ENCODE measurements at regions not wholly inside any gene's neighbourhood (a gene's known extent, or its start where the extent isn't known, plus 50 kb on each side); places are given as distances from the start of the nearest gene placed in this dataset.

DNA sequence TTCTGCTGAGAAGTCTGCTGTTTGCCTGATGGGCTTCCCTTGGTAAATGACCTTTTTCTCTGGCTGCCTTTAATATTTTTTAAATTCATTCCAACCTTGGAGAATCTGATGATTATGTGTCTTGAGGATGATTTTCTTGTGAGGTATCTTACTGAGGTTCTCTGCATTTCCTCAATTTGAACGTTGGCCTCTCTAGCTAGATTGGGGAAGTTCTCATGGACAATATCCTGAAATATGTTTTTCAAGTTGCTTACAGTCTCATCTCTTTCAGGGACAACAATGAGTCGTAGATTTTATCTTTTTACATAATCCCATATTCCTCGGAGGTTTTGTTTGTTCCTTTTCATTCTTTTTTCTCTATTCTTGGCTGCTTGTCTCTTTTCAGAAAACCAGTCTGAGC is 208.4 kb downstream of the KIF20B start:
- ChIA-PET CTCF (ENCODE audit: unreplicated experiment) (no interaction called here), POLR2A (interaction anchor here (0.6 kb wide), 1 partner anchor 16 kb away, joined by 4 read pairs; no protein-coding TSS in a partner anchor)
- Histone ChIP-seq H3K4me2 (ENCODE audit: low read length) (no peak overlapping the region), H3K79me2 (ENCODE audit: insufficient read depth, low read depth, low read length) (no peaks in the 10 kb centered on the region), H4K20me1 (ENCODE audit: insufficient read depth, low read length) (no peaks in the 10 kb centered on the region), H3K36me3 (ENCODE audit: insufficient read depth, low read length) (no peaks in the 10 kb centered on the region), H2AFZ (ENCODE audit: low read length) (no peak overlapping the region), H3K4me3 (ENCODE audit: low read depth, low read length, poor library complexity, severe bottlenecking) (no peak overlapping the region), H3K4me1 (ENCODE audit: insufficient read depth, low read length, poor library complexity, severe bottlenecking) (no peaks in the 10 kb centered on the region), H3K9me2 (ENCODE audit: insufficient read depth, low read length) (no peaks in the 10 kb centered on the region), H3K27ac (ENCODE audit: low read depth, low read length, poor library complexity, severe bottlenecking) (no peak overlapping the region), H3K9me3 (ENCODE audit: low read length) (no peaks in the 10 kb centered on the region)
- TF ChIP-seq, protein P1, sequence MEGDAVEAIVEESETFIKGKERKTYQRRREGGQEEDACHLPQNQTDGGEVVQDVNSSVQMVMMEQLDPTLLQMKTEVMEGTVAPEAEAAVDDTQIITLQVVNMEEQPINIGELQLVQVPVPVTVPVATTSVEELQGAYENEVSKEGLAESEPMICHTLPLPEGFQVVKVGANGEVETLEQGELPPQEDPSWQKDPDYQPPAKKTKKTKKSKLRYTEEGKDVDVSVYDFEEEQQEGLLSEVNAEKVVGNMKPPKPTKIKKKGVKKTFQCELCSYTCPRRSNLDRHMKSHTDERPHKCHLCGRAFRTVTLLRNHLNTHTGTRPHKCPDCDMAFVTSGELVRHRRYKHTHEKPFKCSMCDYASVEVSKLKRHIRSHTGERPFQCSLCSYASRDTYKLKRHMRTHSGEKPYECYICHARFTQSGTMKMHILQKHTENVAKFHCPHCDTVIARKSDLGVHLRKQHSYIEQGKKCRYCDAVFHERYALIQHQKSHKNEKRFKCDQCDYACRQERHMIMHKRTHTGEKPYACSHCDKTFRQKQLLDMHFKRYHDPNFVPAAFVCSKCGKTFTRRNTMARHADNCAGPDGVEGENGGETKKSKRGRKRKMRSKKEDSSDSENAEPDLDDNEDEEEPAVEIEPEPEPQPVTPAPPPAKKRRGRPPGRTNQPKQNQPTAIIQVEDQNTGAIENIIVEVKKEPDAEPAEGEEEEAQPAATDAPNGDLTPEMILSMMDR (conservative IDR thresholded peaks at IDR 0.05; ENCODE audit: low read length), result no peak
- TF ChIP-seq EZH2phosphoT487 (IDR thresholded peaks at IDR 0.05; ENCODE audit: borderline replicate concordance, low read depth, low read length), result no peak
- no peak for DNase-seq (ENCODE audit: low spot score)
- BruUV-seq (replicated peaks), result no TSS peak
- intact Hi-C loops (cut with micrococcal nuclease; ENCODE audit: unreplicated experiment), result no loop called here

DNA sequence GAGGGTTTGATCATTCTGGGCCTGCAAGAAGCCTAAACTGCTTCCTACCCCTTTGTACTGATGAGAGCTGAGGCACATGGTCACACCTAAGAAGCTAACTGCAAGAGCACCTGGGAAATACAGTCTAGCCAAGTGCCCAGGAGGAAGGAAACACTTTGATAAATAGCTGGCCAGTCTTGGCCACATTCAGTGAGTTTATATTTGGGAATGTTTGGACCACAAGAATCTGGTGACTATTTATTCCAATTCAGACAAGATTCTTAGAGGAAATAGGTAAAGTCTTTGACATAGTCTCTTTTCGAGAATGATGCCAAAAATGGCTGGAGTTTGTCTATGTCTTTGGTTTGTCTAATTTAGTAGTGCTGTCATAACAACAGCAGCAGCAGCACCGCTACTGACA is 213.6 kb downstream of the KIF20B start:
- H2AFZ ChIP-seq (ENCODE audit: low read length), result no peak overlapping the region
- no peaks in the 10 kb centered on the region for H4K20me1 ChIP-seq (ENCODE audit: insufficient read depth, low read length)
- no peak overlapping the region for H3K4me3 ChIP-seq (ENCODE audit: low read depth, low read length, poor library complexity, severe bottlenecking)
- no peak overlapping the region for H3K4me2 ChIP-seq (ENCODE audit: low read length)
- H3K36me3 ChIP-seq (ENCODE audit: insufficient read depth, low read length), result no peaks in the 10 kb centered on the region
- intact Hi-C loops (cut with micrococcal nuclease; ENCODE audit: unreplicated experiment), result no loop called here
- H3K4me1 ChIP-seq (ENCODE audit: insufficient read depth, low read length, poor library complexity, severe bottlenecking), result no peaks in the 10 kb centered on the region
- no peaks in the 10 kb centered on the region for H3K9me3 ChIP-seq (ENCODE audit: low read length)
- ChIA-PET CTCF (ENCODE audit: unreplicated experiment) (no interaction called here), POLR2A (interaction anchor here (0.6 to 0.7 kb wide), 3 partner anchors 72 to 944 kb away, joined by 3 to 4 read pairs (median 3); no protein-coding TSS in a partner anchor)
- no peak for DNase-seq (ENCODE audit: low spot score)
- H3K9me2 ChIP-seq (ENCODE audit: insufficient read depth, low read length), result no peaks in the 10 kb centered on the region
- H3K79me2 ChIP-seq (ENCODE audit: insufficient read depth, low read depth, low read length), result no peaks in the 10 kb centered on the region
- H3K27ac ChIP-seq (ENCODE audit: low read depth, low read length, poor library complexity, severe bottlenecking), result no peak overlapping the region
- BruUV-seq (replicated peaks), result no TSS peak
- TF ChIP-seq, protein P1 (conservative IDR thresholded peaks at IDR 0.05; ENCODE audit: low read length), result no peak
- TF ChIP-seq EZH2phosphoT487 (IDR thresholded peaks at IDR 0.05; ENCODE audit: borderline replicate concordance, low read depth, low read length), result no peak

DNA sequence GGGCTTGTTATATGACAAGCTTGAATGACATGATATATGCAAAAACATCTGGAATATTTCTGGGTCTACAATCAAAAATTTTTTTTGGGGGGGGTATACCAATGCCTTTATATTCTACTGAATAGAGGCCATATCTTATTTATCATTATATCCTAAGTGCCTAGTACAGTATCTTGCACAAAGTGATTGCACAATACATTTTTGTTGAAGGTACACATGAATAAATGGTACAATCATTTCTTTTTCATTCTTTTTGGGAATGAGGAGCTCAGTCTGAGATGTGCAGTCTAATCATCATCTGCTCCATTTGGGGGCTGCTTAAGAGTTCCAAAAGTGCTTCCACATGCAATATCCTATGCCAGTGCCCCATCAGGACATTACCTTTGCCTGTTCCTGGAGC is 214.6 kb downstream of the KIF20B start:
- H3K27ac ChIP-seq (ENCODE audit: low read depth, low read length, poor library complexity, severe bottlenecking), result no peak overlapping the region
- H3K79me2 ChIP-seq (ENCODE audit: insufficient read depth, low read depth, low read length), result no peaks in the 10 kb centered on the region
- no peaks in the 10 kb centered on the region for H3K9me2 ChIP-seq (ENCODE audit: insufficient read depth, low read length)
- no peak overlapping the region for H3K4me2 ChIP-seq (ENCODE audit: low read length)
- no peaks in the 10 kb centered on the region for H3K4me1 ChIP-seq (ENCODE audit: insufficient read depth, low read length, poor library complexity, severe bottlenecking)
- H4K20me1 ChIP-seq (ENCODE audit: insufficient read depth, low read length), result no peaks in the 10 kb centered on the region
- TF ChIP-seq EZH2phosphoT487 (IDR thresholded peaks at IDR 0.05; ENCODE audit: borderline replicate concordance, low read depth, low read length), result no peak
- TF ChIP-seq, protein P1 (conservative IDR thresholded peaks at IDR 0.05; ENCODE audit: low read length), result no peak
- POLR2A ChIA-PET, result interaction anchor here (0.6 to 1.6 kb wide), 2 partner anchors 14 to 517 kb away, joined by 3 read pairs; no protein-coding TSS in a partner anchor
- H2AFZ ChIP-seq (ENCODE audit: low read length), result no peak overlapping the region
- CTCF ChIA-PET (ENCODE audit: unreplicated experiment), result no interaction called here
- no peaks in the 10 kb centered on the region for H3K9me3 ChIP-seq (ENCODE audit: low read length)
- BruUV-seq (replicated peaks), result no TSS peak
- no peaks in the 10 kb centered on the region for H3K36me3 ChIP-seq (ENCODE audit: insufficient read depth, low read length)
- H3K4me3 ChIP-seq (ENCODE audit: low read depth, low read length, poor library complexity, severe bottlenecking), result no peak overlapping the region
- intact Hi-C loops (cut with micrococcal nuclease; ENCODE audit: unreplicated experiment), result no loop called here
- DNase-seq (ENCODE audit: low spot score), result no peak

All from OCI-LY7 (cell line).